ENCODE measurements at regions not wholly inside any gene's neighbourhood (a gene's known extent, or its start where the extent isn't known, plus 50 kb on each side); places are given as distances from the start of the nearest gene placed in this dataset.

DNA sequence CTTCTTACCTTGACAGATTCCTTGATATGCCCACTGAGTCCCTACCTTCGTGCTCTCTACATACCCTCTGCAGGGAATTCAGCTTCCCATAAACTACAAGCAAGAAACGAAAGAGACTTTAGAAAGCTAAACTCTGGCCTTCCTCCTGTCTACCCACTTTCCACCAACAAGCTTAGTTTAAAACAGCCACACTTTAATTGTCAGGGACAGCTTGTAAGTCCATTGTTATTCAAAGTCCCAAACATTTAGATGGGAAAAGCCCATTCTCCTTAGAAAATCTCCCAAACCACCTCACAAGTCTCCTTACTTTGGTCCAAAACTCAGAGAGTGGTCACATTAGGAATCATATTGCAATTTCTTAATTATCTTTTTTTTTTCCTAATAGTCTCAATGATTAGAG, 2695.8 kb downstream of the PCDH9 start:
- ChIA-PET POLR2A (no interaction called here), CTCF (no interaction called here)

GRCh38 chr13:64531400-64531799, 2698.7 kb downstream of the PCDH9 start:
- ChIA-PET POLR2A (no interaction called here), CTCF (no interaction called here)
- no peak for TF ChIP-seq PKNOX1 (IDR thresholded peaks at IDR 0.05)
- no peak for TF ChIP-seq BHLHE40 (IDR thresholded peaks at IDR 0.05; ENCODE audit: borderline replicate concordance)
- no peak for TF ChIP-seq HDGF (IDR thresholded peaks at IDR 0.05; ENCODE audit: borderline replicate concordance)
- TF ChIP-seq L3MBTL2 (conservative IDR thresholded peaks at IDR 0.05): no peak
- TF ChIP-seq SUZ12 (IDR thresholded peaks at IDR 0.05): no peak
- TF ChIP-seq FOXK2 (IDR thresholded peaks at IDR 0.05): no peak
- no peak for TF ChIP-seq TARDBP (IDR thresholded peaks at IDR 0.05)
- no peak for TF ChIP-seq LEF1 (IDR thresholded peaks at IDR 0.05; ENCODE audit: borderline replicate concordance)
- no peak for TF ChIP-seq CTBP1 (IDR thresholded peaks at IDR 0.05; ENCODE audit: borderline replicate concordance)
- TF ChIP-seq SP1 (IDR thresholded peaks at IDR 0.05): no peak
- no peak for TF ChIP-seq ARNT (IDR thresholded peaks at IDR 0.05)
- no peak for TF ChIP-seq FOXA1 (IDR thresholded peaks at IDR 0.05)
- TF ChIP-seq ELF4 (IDR thresholded peaks at IDR 0.05): no peak
- TF ChIP-seq NFRKB (IDR thresholded peaks at IDR 0.05): no peak
- no peak for TF ChIP-seq FOXM1 (IDR thresholded peaks at IDR 0.05; ENCODE audit: borderline replicate concordance)
- DNase-seq (ENCODE audit: extremely low spot score): no peak

More for the DNA sequence above, 2695.8 kb downstream of the PCDH9 start:
- TF ChIP-seq CTBP1 (IDR thresholded peaks at IDR 0.05; ENCODE audit: borderline replicate concordance) (no peak), SP1 (IDR thresholded peaks at IDR 0.05) (no peak), FOXA1 (IDR thresholded peaks at IDR 0.05) (no peak), ELF4 (IDR thresholded peaks at IDR 0.05) (no peak), NFRKB (IDR thresholded peaks at IDR 0.05) (no peak), ZNF384 (IDR thresholded peaks at IDR 0.05) (no peak), PKNOX1 (IDR thresholded peaks at IDR 0.05) (no peak)
- no peak for DNase-seq (ENCODE audit: extremely low spot score)

- ChIA-PET CTCF (no interaction called here), POLR2A (no interaction called here)
- peak; percentile 74 for DNase-seq (ENCODE audit: extremely low spot score)
- TF ChIP-seq LEF1 (IDR thresholded peaks at IDR 0.05; ENCODE audit: borderline replicate concordance) (no peak), PKNOX1 (IDR thresholded peaks at IDR 0.05) (no peak), L3MBTL2 (conservative IDR thresholded peaks at IDR 0.05) (no peak), FOXM1 (IDR thresholded peaks at IDR 0.05; ENCODE audit: borderline replicate concordance) (no peak), FOXA1 (IDR thresholded peaks at IDR 0.05) (no peak), CTBP1 (IDR thresholded peaks at IDR 0.05; ENCODE audit: borderline replicate concordance) (no peak), ARNT (IDR thresholded peaks at IDR 0.05) (no peak), ZNF384 (IDR thresholded peaks at IDR 0.05) (no peak), FOXK2 (IDR thresholded peaks at IDR 0.05) (no peak), HDGF (IDR thresholded peaks at IDR 0.05; ENCODE audit: borderline replicate concordance) (no peak), SP1 (IDR thresholded peaks at IDR 0.05) (no peak), TARDBP (IDR thresholded peaks at IDR 0.05) (no peak), ELF4 (IDR thresholded peaks at IDR 0.05) (no peak), BHLHE40 (IDR thresholded peaks at IDR 0.05; ENCODE audit: borderline replicate concordance) (no peak), NFRKB (IDR thresholded peaks at IDR 0.05) (no peak), SUZ12 (IDR thresholded peaks at IDR 0.05) (no peak)
Measured at GRCh38 chr13:64529874-64530485, 2700.2 kb downstream of the PCDH9 start.

GRCh38 chr13:64528838-64529237, 2701.3 kb downstream of the PCDH9 start:
- ChIA-PET CTCF (no interaction called here), POLR2A (no interaction called here)
- TF ChIP-seq LEF1 (IDR thresholded peaks at IDR 0.05; ENCODE audit: borderline replicate concordance) (no peak), L3MBTL2 (conservative IDR thresholded peaks at IDR 0.05) (no peak), SUZ12 (IDR thresholded peaks at IDR 0.05) (no peak), FOXM1 (IDR thresholded peaks at IDR 0.05; ENCODE audit: borderline replicate concordance) (no peak), HDGF (IDR thresholded peaks at IDR 0.05; ENCODE audit: borderline replicate concordance) (no peak), BHLHE40 (IDR thresholded peaks at IDR 0.05; ENCODE audit: borderline replicate concordance) (no peak), ARNT (IDR thresholded peaks at IDR 0.05) (no peak), ELF4 (IDR thresholded peaks at IDR 0.05) (no peak), TARDBP (IDR thresholded peaks at IDR 0.05) (no peak)
- DNase-seq (ENCODE audit: extremely low spot score): no peak

GRCh38 chr13:64527561-64527960, 2702.6 kb downstream of the PCDH9 start:
- no peak for DNase-seq (ENCODE audit: extremely low spot score)
- no peak for TF ChIP-seq NFRKB (IDR thresholded peaks at IDR 0.05)
- no peak for TF ChIP-seq ARNT (IDR thresholded peaks at IDR 0.05)
- no peak for TF ChIP-seq BHLHE40 (IDR thresholded peaks at IDR 0.05; ENCODE audit: borderline replicate concordance)
- no peak for TF ChIP-seq HDGF (IDR thresholded peaks at IDR 0.05; ENCODE audit: borderline replicate concordance)
- TF ChIP-seq LEF1 (IDR thresholded peaks at IDR 0.05; ENCODE audit: borderline replicate concordance): no peak
- no peak for TF ChIP-seq TARDBP (IDR thresholded peaks at IDR 0.05)
- CTCF ChIA-PET: no interaction called here
- POLR2A ChIA-PET: no interaction called here

GRCh38 chr13:64525687-64526086, 2704.4 kb downstream of the PCDH9 start:
- no peak for DNase-seq (ENCODE audit: extremely low spot score)
- CTCF ChIA-PET: no interaction called here
- POLR2A ChIA-PET: no interaction called here
- TF ChIP-seq ARNT (IDR thresholded peaks at IDR 0.05) (no peak), FOXA1 (IDR thresholded peaks at IDR 0.05) (no peak), SUZ12 (IDR thresholded peaks at IDR 0.05) (no peak), ZNF384 (IDR thresholded peaks at IDR 0.05) (no peak), L3MBTL2 (conservative IDR thresholded peaks at IDR 0.05) (no peak), NFRKB (IDR thresholded peaks at IDR 0.05) (no peak), TARDBP (IDR thresholded peaks at IDR 0.05) (no peak), HDGF (IDR thresholded peaks at IDR 0.05; ENCODE audit: borderline replicate concordance) (no peak), CTBP1 (IDR thresholded peaks at IDR 0.05; ENCODE audit: borderline replicate concordance) (no peak), LEF1 (IDR thresholded peaks at IDR 0.05; ENCODE audit: borderline replicate concordance) (no peak), FOXK2 (IDR thresholded peaks at IDR 0.05) (no peak), ELF4 (IDR thresholded peaks at IDR 0.05) (no peak)

Measured in HEK293T (cell line).